Tibial artery (tissue), 4 donors: ENCODE measurements at regions not wholly inside any gene's neighbourhood (a gene's known extent, or its start where the extent isn't known, plus 50 kb on each side); places are given as distances from the start of the nearest gene placed in this dataset.

ENCODE experiments used
- DNase-seq, 2 donors: peaks; one replicate each; pipeline ENCODE4 v3.0.0-alpha.2; 2019
- H3K27ac ChIP-seq, 2 donors: fragments of 200-600 bp; sonication (generic) in 1 of 2; 1 replicate in 1 of 2; 2 replicates in 1 of 2; pipeline ENCODE4 v1.5.1; 2018 to 2019; ENCODE audit warnings: mild to moderate bottlenecking in 1 of 2
- H3K27me3 ChIP-seq, 2 donors: fragments of 200-600 bp; sonication (generic) in 1 of 2; one replicate each; pipeline versions ENCODE4 v1.5.1 to v1.6.0; 2016 to 2019
- H3K36me3 ChIP-seq, 3 donors: fragments of 200-600 bp; sonication (generic) in 2 of 3; one replicate each; pipeline ENCODE4 v1.5.1; 2016 to 2019; ENCODE audit warnings: mild to moderate bottlenecking in 2 of 3
- H3K4me1 ChIP-seq, 4 donors: fragments of 200-600 bp; sonication (generic) in 2 of 4; 1 replicate in 3 of 4; 2 replicates in 1 of 4; pipeline ENCODE4 v1.5.1; 2016 to 2019
- H3K4me3 ChIP-seq, 2 donors: fragments of 200-600 bp; sonication (generic) in 1 of 2; 1 replicate in 1 of 2; 2 replicates in 1 of 2; pipeline ENCODE4 v1.5.1; 2018 to 2019; ENCODE audit warnings: mild to moderate bottlenecking in 2 of 2
- H3K9me3 ChIP-seq, 3 donors: fragments of 200-600 bp; sonication (generic) in 1 of 3; one replicate each; pipeline ENCODE4 v1.5.1; 2016 to 2019
- intact Hi-C: fragments of 100-400 bp; cut with DNase I; formaldehyde crosslinking; loops from one replicate; pipeline ENCODE4 v1.15.0; 2023; ENCODE audit warnings: low total_unique reads
- TF ChIP-seq, protein P1 (sequence below), 2 experiments: fragments of 200-600 bp in 1 of 2; fragments of 450-650 bp in 1 of 2; IDR thresholded peaks; one replicate each; pipeline ENCODE4 v1.5.1; 2017 to 2019; ENCODE audit warnings: antibody characterized with exemption in 2 of 2, mild to moderate bottlenecking in 1 of 2, moderate library complexity in 1 of 2

DNA sequence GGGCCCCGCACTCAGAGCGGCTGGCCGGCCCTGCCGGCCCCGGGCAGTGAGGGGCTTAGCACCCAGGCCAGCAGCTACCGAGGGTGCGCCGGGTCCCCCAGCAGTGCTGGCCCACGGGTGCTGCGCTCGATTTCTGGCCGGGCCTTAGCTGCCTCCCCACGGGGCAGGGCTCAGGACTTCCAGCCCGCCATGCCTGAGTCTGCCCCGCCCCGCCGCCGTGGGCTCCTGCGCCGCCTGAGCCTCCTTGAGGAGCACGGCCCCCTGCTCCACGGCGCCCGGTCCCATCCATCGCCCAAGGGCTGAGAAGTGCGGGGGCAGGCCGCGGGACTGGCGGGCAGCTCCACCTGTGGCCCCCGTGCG lies 67.9 kb upstream of the AMZ2 start:
- no peak overlapping the region for H3K27ac ChIP-seq
- no peak overlapping the region for H3K4me3 ChIP-seq
- H3K36me3 ChIP-seq, result no peaks in the 10 kb centered on the region
- no peaks in the 10 kb centered on the region for H3K9me3 ChIP-seq
- TF ChIP-seq, protein P1, sequence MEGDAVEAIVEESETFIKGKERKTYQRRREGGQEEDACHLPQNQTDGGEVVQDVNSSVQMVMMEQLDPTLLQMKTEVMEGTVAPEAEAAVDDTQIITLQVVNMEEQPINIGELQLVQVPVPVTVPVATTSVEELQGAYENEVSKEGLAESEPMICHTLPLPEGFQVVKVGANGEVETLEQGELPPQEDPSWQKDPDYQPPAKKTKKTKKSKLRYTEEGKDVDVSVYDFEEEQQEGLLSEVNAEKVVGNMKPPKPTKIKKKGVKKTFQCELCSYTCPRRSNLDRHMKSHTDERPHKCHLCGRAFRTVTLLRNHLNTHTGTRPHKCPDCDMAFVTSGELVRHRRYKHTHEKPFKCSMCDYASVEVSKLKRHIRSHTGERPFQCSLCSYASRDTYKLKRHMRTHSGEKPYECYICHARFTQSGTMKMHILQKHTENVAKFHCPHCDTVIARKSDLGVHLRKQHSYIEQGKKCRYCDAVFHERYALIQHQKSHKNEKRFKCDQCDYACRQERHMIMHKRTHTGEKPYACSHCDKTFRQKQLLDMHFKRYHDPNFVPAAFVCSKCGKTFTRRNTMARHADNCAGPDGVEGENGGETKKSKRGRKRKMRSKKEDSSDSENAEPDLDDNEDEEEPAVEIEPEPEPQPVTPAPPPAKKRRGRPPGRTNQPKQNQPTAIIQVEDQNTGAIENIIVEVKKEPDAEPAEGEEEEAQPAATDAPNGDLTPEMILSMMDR (IDR thresholded peaks at IDR 0.05), result no peak
- DNase-seq, result no peak
- no peaks in the 10 kb centered on the region for H3K27me3 ChIP-seq
- no peaks in the 10 kb centered on the region for H3K4me1 ChIP-seq
- intact Hi-C loops, result loop anchor here (10.0 kb wide), 1 partner anchor 285 kb away; no protein-coding TSS in a partner anchor

DNA sequence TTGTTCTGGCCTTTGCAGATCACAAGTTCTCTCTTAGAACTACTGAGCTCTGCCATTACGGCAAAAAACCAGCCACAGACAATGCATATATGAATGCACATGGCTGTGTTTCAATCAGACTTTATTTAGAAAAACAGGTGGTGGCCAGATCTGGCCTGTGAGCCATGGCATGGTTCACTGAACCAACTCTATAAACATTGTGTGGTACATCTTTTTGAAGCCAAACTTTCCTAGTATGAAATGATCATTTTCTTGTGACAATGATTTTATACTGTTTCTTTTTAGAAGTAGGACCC lies 65.9 kb upstream of the AMZ2 start:
- intact Hi-C loops, result no loop called here
- Histone ChIP-seq H3K27me3 (no peaks in the 10 kb centered on the region), H3K4me1 (no peaks in the 10 kb centered on the region), H3K4me3 (no peak overlapping the region), H3K27ac (no peak overlapping the region), H3K36me3 (no peaks in the 10 kb centered on the region), H3K9me3 (no peaks in the 10 kb centered on the region)
- TF ChIP-seq, protein P1 (IDR thresholded peaks at IDR 0.05), result no peak
- DNase-seq, result no peak

DNA sequence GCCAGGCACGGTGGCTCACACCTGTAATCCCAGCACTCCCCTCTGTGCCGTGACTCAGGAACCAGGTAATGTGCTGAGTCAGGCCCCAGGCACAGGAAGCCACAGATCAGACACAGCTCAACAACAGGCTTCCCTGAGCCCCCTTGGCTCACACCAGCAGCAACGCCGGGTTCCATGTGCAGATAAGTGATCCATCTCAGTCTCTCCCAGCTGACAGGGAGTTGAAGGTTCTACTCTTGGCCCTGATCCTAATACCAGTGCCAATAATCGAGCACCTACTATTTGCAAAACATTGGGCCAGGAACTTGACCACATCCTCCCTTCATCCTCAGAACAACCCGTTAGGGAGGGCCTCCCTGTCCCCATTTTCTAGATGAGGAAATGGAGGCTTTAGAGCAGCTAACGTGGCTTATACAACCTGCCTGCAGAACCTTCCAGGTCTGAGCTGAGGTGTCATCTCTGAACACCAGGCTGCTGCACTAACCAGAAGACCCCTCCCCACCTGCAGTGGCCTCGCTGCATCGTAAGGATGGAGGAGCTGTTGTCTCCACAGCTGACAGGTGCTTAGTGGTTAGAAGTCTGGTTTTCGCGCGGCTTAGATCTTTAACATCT lies 64.8 kb upstream of the AMZ2 start:
- no peak for DNase-seq
- Histone ChIP-seq H3K27ac (no peak overlapping the region), H3K4me1 (no peaks in the 10 kb centered on the region), H3K27me3 (no peaks in the 10 kb centered on the region), H3K36me3 (no peaks in the 10 kb centered on the region), H3K9me3 (no peaks in the 10 kb centered on the region), H3K4me3 (no peak overlapping the region)
- TF ChIP-seq, protein P1 (IDR thresholded peaks at IDR 0.05), result no peak
- intact Hi-C loops, result no loop called here

DNA sequence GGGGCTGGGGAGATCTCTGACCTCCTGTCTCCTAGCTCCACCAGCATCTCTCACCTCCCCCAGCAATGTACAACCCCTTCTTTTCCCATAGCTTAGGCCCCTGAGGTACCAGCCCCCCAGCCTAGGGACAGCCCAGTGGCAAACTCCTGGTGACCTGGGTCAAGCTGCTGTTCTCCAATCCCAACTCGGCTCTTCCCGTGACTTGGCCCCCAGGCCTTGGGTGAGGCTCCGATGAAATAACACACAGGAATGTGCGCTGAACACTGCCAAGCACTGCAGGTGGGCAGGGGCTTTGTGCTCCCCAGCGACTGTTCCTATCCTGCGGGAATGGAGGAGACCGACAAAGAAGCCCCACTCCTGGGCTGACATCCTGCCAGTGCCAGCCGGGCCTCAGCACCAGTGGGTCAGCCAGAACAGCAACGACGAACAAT lies 63.7 kb upstream of the AMZ2 start:
- no peaks in the 10 kb centered on the region for H3K4me1 ChIP-seq
- TF ChIP-seq, protein P1 (IDR thresholded peaks at IDR 0.05), result no peak
- no peaks in the 10 kb centered on the region for H3K36me3 ChIP-seq
- no peaks in the 10 kb centered on the region for H3K27me3 ChIP-seq
- H3K9me3 ChIP-seq, result no peaks in the 10 kb centered on the region
- no peak for DNase-seq
- no peak overlapping the region for H3K27ac ChIP-seq
- intact Hi-C loops, result no loop called here
- H3K4me3 ChIP-seq, result no peak overlapping the region

DNA sequence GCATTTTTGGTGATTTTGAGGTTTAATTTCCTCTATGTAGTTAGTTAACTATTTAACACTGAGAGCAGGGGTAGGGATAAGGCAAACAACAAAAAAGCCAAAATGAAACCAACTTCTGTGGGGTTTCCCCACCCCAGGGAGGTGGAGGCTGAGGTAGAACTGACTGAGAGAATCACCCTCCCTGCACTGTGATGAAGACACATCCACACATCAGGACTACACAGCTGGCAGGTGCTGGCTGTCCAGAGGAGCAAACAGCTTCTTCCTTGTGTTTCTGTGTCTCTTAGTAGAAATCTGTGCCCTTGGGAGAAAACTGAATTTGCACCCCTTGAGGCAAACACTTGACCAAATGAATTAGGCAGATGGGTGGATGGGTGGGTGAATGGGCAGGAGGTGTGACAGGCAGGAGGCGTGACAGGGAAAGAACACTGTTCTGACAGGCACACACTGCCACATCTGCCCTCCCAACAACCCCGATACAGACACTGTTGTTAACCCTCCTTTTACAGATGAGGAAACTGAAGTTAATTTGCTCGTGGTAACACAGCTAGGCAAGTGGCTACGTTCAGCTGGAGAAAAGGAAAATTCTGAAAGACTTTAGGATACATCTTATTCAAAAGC lies 62.9 kb upstream of the AMZ2 start:
- intact Hi-C loops, result no loop called here
- TF ChIP-seq, protein P1 (IDR thresholded peaks at IDR 0.05), result no peak
- Histone ChIP-seq H3K9me3 (no peaks in the 10 kb centered on the region), H3K4me3 (no peak overlapping the region), H3K36me3 (no peaks in the 10 kb centered on the region), H3K27me3 (no peaks in the 10 kb centered on the region), H3K27ac (no peak overlapping the region), H3K4me1 (no peaks in the 10 kb centered on the region)
- no peak for DNase-seq

DNA sequence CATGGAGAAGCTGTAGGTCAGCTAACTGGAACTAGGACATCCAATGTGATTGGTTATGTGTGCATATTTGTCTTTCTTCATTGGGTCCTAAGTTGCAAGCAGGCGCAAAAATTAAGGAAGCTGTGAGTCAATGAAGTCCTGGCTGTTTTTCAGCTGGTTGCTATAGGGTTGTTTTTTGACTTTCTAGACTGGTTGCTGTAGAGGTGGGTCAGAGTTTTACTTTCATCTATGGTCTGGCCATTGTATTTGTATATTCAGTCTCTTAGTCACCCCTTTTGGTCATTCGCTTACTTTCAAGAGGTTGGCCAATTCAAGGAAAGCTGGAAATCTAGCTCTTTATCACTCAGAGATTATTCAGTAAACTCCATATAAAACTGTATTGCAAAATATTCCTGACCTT lies 62.0 kb upstream of the AMZ2 start:
- H3K27ac ChIP-seq, result no peak overlapping the region
- no peaks in the 10 kb centered on the region for H3K36me3 ChIP-seq
- no peak for DNase-seq
- no peak overlapping the region for H3K4me3 ChIP-seq
- no peaks in the 10 kb centered on the region for H3K9me3 ChIP-seq
- TF ChIP-seq, protein P1 (IDR thresholded peaks at IDR 0.05), result no peak
- H3K4me1 ChIP-seq, result no peaks in the 10 kb centered on the region
- no peaks in the 10 kb centered on the region for H3K27me3 ChIP-seq
- intact Hi-C loops, result no loop called here
